NCI-H82 (cell line): ENCODE measurements at regions not wholly inside any gene's neighbourhood (a gene's known extent, or its start where the extent isn't known, plus 50 kb on each side); places are given as distances from the start of the nearest gene placed in this dataset.
A peak's percentile ranks its signal among the peaks of the same experiment; 100 is the strongest.

Source experiments
- DNase-seq: peaks from one replicate; lab custom pipeline; 2025; lab: John Stamatoyannopoulos, UW

- no peak for DNase-seq
Observed at GRCh38 chr11:127490896-127491295, 490.3 kb upstream of the KIRREL3 start.

- no peak for DNase-seq
Observed at GRCh38 chr11:127485541-127485940, 485.0 kb upstream of the KIRREL3 start.

- no peak for DNase-seq
Observed at GRCh38 chr11:127481391-127481790, 480.8 kb upstream of the KIRREL3 start.

GRCh38 chr11:127478826-127479225 is 478.3 kb upstream of the KIRREL3 start:
- DNase-seq = no peak

GRCh38 chr11:127474766-127475165 is 474.2 kb upstream of the KIRREL3 start:
- DNase-seq = no peak

- no peak for DNase-seq
Observed at GRCh38 chr11:127472505-127472904, 471.9 kb upstream of the KIRREL3 start.

GRCh38 chr11:127471662-127472061 is 471.1 kb upstream of the KIRREL3 start:
- DNase-seq = no peak

- DNase-seq = peak; percentile 45
Observed at GRCh38 chr11:127470306-127470884, 469.8 kb upstream of the KIRREL3 start.

GRCh38 chr11:127464325-127464724 is 463.8 kb upstream of the KIRREL3 start:
- DNase-seq = no peak

GRCh38 chr11:127462065-127462344 is 461.4 kb upstream of the KIRREL3 start:
- no peak for DNase-seq

GRCh38 chr11:127461241-127462064 is 460.9 kb upstream of the KIRREL3 start:
- peak; percentile 10 for DNase-seq

GRCh38 chr11:127458561-127458960 is 458.0 kb upstream of the KIRREL3 start:
- DNase-seq = no peak

GRCh38 chr11:127454856-127455255 is 454.3 kb upstream of the KIRREL3 start:
- no peak for DNase-seq

- no peak for DNase-seq
Observed at GRCh38 chr11:127452533-127452932, 452.0 kb upstream of the KIRREL3 start.

GRCh38 chr11:127451861-127452260 is 451.3 kb upstream of the KIRREL3 start:
- DNase-seq = no peak

- no peak for DNase-seq
Observed at GRCh38 chr11:127448101-127448500, 447.5 kb upstream of the KIRREL3 start.

- no peak for DNase-seq
Observed at GRCh38 chr11:127445476-127445875, 444.9 kb upstream of the KIRREL3 start.

- no peak for DNase-seq
Observed at GRCh38 chr11:127443297-127443696, 442.7 kb upstream of the KIRREL3 start.

- no peak for DNase-seq
Observed at GRCh38 chr11:127440616-127441015, 440.0 kb upstream of the KIRREL3 start.

GRCh38 chr11:127425281-127425680 is 424.7 kb upstream of the KIRREL3 start:
- DNase-seq = no peak

GRCh38 chr11:127424661-127425060 is 424.1 kb upstream of the KIRREL3 start:
- DNase-seq = no peak

- no peak for DNase-seq
Observed at GRCh38 chr11:127420139-127420538, 419.6 kb upstream of the KIRREL3 start.

- DNase-seq = no peak
Observed at GRCh38 chr11:127412722-127413380, 412.3 kb upstream of the KIRREL3 start.
